NT2/D1 (cell line): ENCODE measurements at regions not wholly inside any gene's neighbourhood (a gene's known extent, or its start where the extent isn't known, plus 50 kb on each side); places are given as distances from the start of the nearest gene placed in this dataset.

Experiments
- SUZ12 ChIP-seq: IDR thresholded peaks from 2 replicates; pipeline ENCODE4 v1.6.1; 2011; ENCODE audit not compliant: insufficient read length, insufficient read depth; ENCODE audit errors: extremely low read depth
- YY1 ChIP-seq: IDR thresholded peaks from 2 replicates; pipeline ENCODE4 v1.6.1; 2011; ENCODE audit not compliant: insufficient read length, insufficient read depth

DNA sequence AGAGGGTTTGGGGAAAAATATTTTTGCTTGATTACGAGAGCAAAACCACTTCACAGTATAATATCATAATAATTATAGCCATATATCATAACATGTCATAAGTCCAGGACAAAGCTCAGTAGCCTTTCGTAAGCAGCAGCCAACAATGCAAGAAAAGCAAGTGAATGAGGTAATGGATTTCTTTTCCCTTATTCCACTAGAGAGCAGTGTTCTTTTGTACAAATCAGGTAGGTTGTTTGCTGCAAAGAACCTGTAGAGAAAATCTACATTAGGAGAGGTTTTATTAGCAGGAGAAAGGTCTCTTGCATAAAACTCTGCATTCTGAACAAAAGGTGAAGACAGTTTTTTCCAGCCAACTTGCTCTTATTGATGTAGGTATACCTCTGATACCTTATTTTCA is 1033.4 kb downstream of the TLE4 start:
- TF ChIP-seq SUZ12 (no peak), YY1 (no peak)
